ENCODE measurements at regions not wholly inside any gene's neighbourhood (a gene's known extent, or its start where the extent isn't known, plus 50 kb on each side); places are given as distances from the start of the nearest gene placed in this dataset.

GRCh38 chr12:24352363-24352762 is 402.9 kb upstream of the SOX5 start:
- TF ChIP-seq GATA3 (IDR thresholded peaks at IDR 0.05; ENCODE audit: low read depth, low read length): no peak
- no peak for TF ChIP-seq GATA2 (IDR thresholded peaks at IDR 0.05; ENCODE audit: low read depth, low read length)

Data from SH-SY5Y (cell line).